22Rv1 (cell line): ENCODE measurements at regions not wholly inside any gene's neighbourhood (a gene's known extent, or its start where the extent isn't known, plus 50 kb on each side); places are given as distances from the start of the nearest gene placed in this dataset.

ENCODE experiments used
- H3K27ac ChIP-seq: fragments of 450-650 bp; 2 replicates; pipeline ENCODE4 v1.5.1; 2017
- ZFX ChIP-seq: fragments of 450-650 bp; IDR thresholded peaks from 2 replicates; pipeline ENCODE4 v1.6.1; 2017; ENCODE audit warnings: antibody characterized with exemption, borderline replicate concordance
- TF ChIP-seq, protein P1 (sequence below): fragments of 450-650 bp; IDR thresholded peaks from 2 replicates; pipeline ENCODE4 v1.5.1; 2017; ENCODE audit warnings: mild to moderate bottlenecking

DNA sequence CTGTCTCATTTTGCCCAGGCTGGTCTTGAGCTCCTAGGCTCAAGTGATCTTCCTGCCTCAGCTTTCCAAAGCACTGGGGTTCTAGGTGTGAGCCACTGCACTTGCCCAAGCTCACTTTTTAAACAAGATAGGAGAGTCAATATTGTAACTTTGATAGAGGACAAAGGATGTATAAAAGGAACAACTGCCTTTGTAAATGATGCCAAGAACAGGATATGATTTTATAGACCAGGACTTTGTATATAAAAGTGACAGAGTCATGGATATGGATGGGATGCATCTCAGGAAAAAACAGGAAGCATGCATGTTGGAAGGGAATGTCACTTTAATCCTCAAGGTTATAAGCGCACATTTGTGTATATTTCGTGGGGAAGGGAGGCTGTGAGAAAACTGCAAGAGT is 338.4 kb downstream of the PRL start:
- H3K27ac ChIP-seq, result no peak overlapping the region
- TF ChIP-seq, protein P1, sequence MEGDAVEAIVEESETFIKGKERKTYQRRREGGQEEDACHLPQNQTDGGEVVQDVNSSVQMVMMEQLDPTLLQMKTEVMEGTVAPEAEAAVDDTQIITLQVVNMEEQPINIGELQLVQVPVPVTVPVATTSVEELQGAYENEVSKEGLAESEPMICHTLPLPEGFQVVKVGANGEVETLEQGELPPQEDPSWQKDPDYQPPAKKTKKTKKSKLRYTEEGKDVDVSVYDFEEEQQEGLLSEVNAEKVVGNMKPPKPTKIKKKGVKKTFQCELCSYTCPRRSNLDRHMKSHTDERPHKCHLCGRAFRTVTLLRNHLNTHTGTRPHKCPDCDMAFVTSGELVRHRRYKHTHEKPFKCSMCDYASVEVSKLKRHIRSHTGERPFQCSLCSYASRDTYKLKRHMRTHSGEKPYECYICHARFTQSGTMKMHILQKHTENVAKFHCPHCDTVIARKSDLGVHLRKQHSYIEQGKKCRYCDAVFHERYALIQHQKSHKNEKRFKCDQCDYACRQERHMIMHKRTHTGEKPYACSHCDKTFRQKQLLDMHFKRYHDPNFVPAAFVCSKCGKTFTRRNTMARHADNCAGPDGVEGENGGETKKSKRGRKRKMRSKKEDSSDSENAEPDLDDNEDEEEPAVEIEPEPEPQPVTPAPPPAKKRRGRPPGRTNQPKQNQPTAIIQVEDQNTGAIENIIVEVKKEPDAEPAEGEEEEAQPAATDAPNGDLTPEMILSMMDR, result no peak
- no peak for TF ChIP-seq ZFX

DNA sequence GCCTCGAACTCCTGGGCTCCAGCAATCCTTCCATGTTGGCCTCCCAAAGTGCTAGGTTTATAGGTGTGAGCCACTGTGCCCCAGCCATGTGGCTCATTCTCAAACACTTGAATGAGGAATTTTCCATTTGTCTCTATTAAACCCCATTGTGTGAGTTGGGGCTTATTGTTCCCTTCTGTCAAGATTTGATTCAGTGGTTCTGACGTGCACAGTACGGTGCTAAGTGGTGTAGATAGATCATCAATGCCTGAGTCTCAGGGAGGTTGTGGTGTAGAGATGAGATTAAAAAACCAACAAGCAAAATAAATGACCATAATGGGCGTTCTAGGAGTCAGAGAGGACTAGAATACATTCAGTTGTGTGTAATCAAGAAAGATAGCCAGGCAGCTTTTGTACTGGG is 335.6 kb downstream of the PRL start:
- TF ChIP-seq ZFX, result no peak
- TF ChIP-seq, protein P1, result no peak
- no peak overlapping the region for H3K27ac ChIP-seq

- H3K27ac ChIP-seq, result no peak overlapping the region
These were observed 331.8 kb downstream of the PRL start for GRCh38 chr6:21965016-21965415.

DNA sequence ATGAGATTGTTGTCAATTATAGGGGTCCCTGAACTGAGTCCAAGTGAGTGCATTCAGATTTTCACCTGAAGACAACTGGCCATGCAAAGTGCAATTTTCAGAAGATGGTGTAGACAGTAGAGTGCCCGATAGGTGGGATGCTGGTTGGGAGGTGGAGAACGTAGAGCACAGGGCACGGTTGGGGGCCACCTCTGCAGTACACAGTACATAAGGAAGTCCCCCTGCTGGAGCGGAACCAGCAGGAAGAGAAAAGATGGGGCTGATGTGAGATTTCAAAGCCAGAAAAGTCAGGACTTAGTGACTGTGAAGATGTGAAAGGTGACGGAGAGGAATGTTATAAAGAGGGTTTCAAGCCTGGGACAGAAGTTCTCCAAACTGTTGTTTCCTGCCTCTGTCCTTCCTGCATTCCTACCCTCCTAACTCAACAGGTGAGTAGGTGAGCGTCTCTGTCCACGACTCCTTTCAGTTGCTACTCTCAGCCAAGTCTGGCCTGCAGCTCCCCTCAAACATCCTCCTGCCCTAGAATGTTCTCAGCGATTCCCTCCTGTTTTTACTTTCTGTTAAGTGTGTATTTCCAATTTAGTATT is 330.8 kb downstream of the PRL start:
- H3K27ac ChIP-seq, result no peak overlapping the region
- no peak for TF ChIP-seq ZFX
- TF ChIP-seq, protein P1, result no peak

More at GRCh38 chr6:21965016-21965415, 331.8 kb downstream of the PRL start:
- TF ChIP-seq ZFX, result no peak
- TF ChIP-seq, protein P1, result no peak

- no peak overlapping the region for H3K27ac ChIP-seq
- TF ChIP-seq ZFX, result no peak
- TF ChIP-seq, protein P1, result no peak
These were observed 329.5 kb downstream of the PRL start for GRCh38 chr6:21967056-21967974.

GRCh38 chr6:21968411-21968810 is 328.4 kb downstream of the PRL start:
- no peak overlapping the region for H3K27ac ChIP-seq
- TF ChIP-seq, protein P1, result no peak
- no peak for TF ChIP-seq ZFX

- TF ChIP-seq ZFX, result no peak
- TF ChIP-seq, protein P1, result no peak
These were observed 327.6 kb downstream of the PRL start for GRCh38 chr6:21969192-21969591.

More at GRCh38 chr6:21969192-21969591, 327.6 kb downstream of the PRL start:
- H3K27ac ChIP-seq, result no peak overlapping the region
